Astrocyte (in vitro differentiated cells and primary cell): ENCODE measurements at regions not wholly inside any gene's neighbourhood (a gene's known extent, or its start where the extent isn't known, plus 50 kb on each side); places are given as distances from the start of the nearest gene placed in this dataset.

Source experiments
- EZH2 ChIP-seq: IDR thresholded peaks from 2 replicates; pipeline ENCODE4 v1.6.1; 2012; ENCODE audit warnings: mild to moderate bottlenecking, low read length, inconsistent platforms; ENCODE audit not compliant: insufficient read depth
- TF ChIP-seq, protein P1 (sequence below): IDR thresholded peaks from 2 replicates; pipeline ENCODE4 v1.5.1; 2011; ENCODE audit warnings: low read depth, mild to moderate bottlenecking, inconsistent platforms, low read length, moderate library complexity; ENCODE audit not compliant: insufficient read depth

DNA sequence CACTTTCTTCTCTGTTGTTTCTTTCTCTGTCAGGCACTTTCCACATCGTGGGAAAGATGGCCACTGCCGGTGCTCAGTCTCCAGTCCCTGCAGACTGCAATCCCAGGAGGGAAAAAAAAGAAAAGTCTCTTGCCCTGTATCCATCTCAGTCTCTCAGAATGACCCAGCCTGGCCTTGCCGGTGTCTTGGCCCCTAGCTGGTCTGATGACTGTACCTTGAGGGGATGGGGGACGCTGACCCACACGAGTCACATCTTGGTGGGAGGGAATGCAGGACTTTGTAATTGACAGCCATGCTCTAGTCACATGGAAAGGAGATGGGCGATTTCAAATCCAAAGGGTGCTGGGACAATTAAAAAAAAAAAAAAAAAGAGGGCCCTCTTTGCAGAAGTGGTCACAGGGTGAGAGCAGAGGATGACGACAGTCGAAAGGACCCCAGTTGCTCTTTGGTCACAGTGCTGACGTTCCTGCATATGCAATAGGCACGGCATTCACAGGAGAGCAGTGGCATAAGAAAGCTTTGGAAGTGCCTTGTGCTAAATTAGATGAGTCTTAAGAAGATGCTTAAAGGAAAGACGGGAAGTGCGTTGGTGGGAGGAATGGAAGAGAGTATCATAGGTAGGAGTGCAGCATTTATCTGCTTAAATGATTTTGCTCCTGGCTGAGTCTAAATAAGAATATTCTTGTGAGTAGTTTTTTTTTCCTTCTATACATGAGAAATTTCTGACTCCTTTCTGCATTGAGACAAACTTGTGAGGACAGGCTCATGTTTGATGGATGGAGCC is 63.9 kb upstream of the AKAP12 start:
- TF ChIP-seq, protein P1, sequence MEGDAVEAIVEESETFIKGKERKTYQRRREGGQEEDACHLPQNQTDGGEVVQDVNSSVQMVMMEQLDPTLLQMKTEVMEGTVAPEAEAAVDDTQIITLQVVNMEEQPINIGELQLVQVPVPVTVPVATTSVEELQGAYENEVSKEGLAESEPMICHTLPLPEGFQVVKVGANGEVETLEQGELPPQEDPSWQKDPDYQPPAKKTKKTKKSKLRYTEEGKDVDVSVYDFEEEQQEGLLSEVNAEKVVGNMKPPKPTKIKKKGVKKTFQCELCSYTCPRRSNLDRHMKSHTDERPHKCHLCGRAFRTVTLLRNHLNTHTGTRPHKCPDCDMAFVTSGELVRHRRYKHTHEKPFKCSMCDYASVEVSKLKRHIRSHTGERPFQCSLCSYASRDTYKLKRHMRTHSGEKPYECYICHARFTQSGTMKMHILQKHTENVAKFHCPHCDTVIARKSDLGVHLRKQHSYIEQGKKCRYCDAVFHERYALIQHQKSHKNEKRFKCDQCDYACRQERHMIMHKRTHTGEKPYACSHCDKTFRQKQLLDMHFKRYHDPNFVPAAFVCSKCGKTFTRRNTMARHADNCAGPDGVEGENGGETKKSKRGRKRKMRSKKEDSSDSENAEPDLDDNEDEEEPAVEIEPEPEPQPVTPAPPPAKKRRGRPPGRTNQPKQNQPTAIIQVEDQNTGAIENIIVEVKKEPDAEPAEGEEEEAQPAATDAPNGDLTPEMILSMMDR: no peak
- TF ChIP-seq EZH2: no peak
